Parathyroid adenoma (tissue), 2 donors: ENCODE measurements at regions not wholly inside any gene's neighbourhood (a gene's known extent, or its start where the extent isn't known, plus 50 kb on each side); places are given as distances from the start of the nearest gene placed in this dataset.

ENCODE experiments used
- H2AFZ ChIP-seq: fragments of 300-600 bp; sonication (generic); one replicate; pipeline ENCODE4 v1.7.0; 2017; ENCODE audit warnings: antibody characterized with exemption, mild to moderate bottlenecking
- H3K27ac ChIP-seq: fragments of 300-600 bp; sonication (generic); one replicate; pipeline ENCODE4 v1.7.0; 2017
- H3K27me3 ChIP-seq: fragments of 300-600 bp; sonication (generic); one replicate; pipeline ENCODE4 v1.7.0; 2017; ENCODE audit warnings: low read length; ENCODE audit not compliant: control insufficient read depth, insufficient read depth
- H3K36me3 ChIP-seq: fragments of 300-600 bp; sonication (generic); one replicate; pipeline ENCODE4 v1.7.0; 2017; ENCODE audit warnings: low read length; ENCODE audit not compliant: control insufficient read depth, insufficient read depth
- H3K4me1 ChIP-seq: fragments of 300-600 bp; sonication (generic); one replicate; pipeline ENCODE4 v1.7.0; 2017; ENCODE audit warnings: control low read depth
- H3K4me2 ChIP-seq: fragments of 300-600 bp; sonication (generic); one replicate; pipeline ENCODE4 v1.7.0; 2017; ENCODE audit warnings: low read length
- H3K4me3 ChIP-seq: fragments of 300-600 bp; sonication (generic); one replicate; pipeline ENCODE4 v1.7.0; 2017; ENCODE audit warnings: low read depth, low read length
- H3K79me2 ChIP-seq: fragments of 300-600 bp; sonication (generic); one replicate; pipeline ENCODE4 v1.7.0; 2017; ENCODE audit warnings: control low read depth
- H3K9ac ChIP-seq: fragments of 300-600 bp; sonication (generic); one replicate; pipeline ENCODE4 v1.7.0; 2017; ENCODE audit warnings: mild to moderate bottlenecking
- H3K9me3 ChIP-seq: fragments of 300-600 bp; sonication (generic); one replicate; pipeline ENCODE4 v1.7.0; 2017; ENCODE audit warnings: low read length; ENCODE audit not compliant: control insufficient read depth
- CTCF ChIP-seq: fragments of 300-600 bp; sonication (generic); IDR thresholded peaks from one replicate; pipeline ENCODE4 v1.7.0; 2017; ENCODE audit warnings: antibody characterized with exemption, mild to moderate bottlenecking
- donor health status: primary hyperparathyroidism.

- no peak overlapping the region for H3K4me2 ChIP-seq
- no peaks in the 10 kb centered on the region for H3K4me1 ChIP-seq
- H3K27me3 ChIP-seq, result no peaks in the 10 kb centered on the region
- no peak for TF ChIP-seq CTCF
- no peaks in the 10 kb centered on the region for H3K9me3 ChIP-seq
- no peak overlapping the region for H3K4me3 ChIP-seq
- H3K36me3 ChIP-seq, result no peaks in the 10 kb centered on the region
- H2AFZ ChIP-seq, result no peak overlapping the region
- H3K79me2 ChIP-seq, result no peaks in the 10 kb centered on the region
- no peak overlapping the region for H3K9ac ChIP-seq
- no peak overlapping the region for H3K27ac ChIP-seq
Observed at GRCh38 chr2:768451-768850, 91.2 kb upstream of the TMEM18 start.

- no peak overlapping the region for H3K4me2 ChIP-seq
- no peak overlapping the region for H2AFZ ChIP-seq
- H3K36me3 ChIP-seq, result no peaks in the 10 kb centered on the region
- TF ChIP-seq CTCF, result no peak
- H3K9me3 ChIP-seq, result no peaks in the 10 kb centered on the region
- H3K4me1 ChIP-seq, result no peaks in the 10 kb centered on the region
- no peaks in the 10 kb centered on the region for H3K79me2 ChIP-seq
- H3K4me3 ChIP-seq, result no peak overlapping the region
- no peak overlapping the region for H3K9ac ChIP-seq
- H3K27me3 ChIP-seq, result no peaks in the 10 kb centered on the region
- H3K27ac ChIP-seq, result no peak overlapping the region
Observed at GRCh38 chr2:767944-768343, 90.7 kb upstream of the TMEM18 start.

GRCh38 chr2:767440-767839, 90.2 kb upstream of the TMEM18 start:
- Histone ChIP-seq H3K79me2 (no peaks in the 10 kb centered on the region), H3K4me1 (no peaks in the 10 kb centered on the region), H3K27ac (no peak overlapping the region), H3K9me3 (no peaks in the 10 kb centered on the region), H3K9ac (no peak overlapping the region), H3K4me3 (no peak overlapping the region), H3K4me2 (no peak overlapping the region), H2AFZ (no peak overlapping the region), H3K27me3 (no peaks in the 10 kb centered on the region), H3K36me3 (no peaks in the 10 kb centered on the region)
- no peak for TF ChIP-seq CTCF

GRCh38 chr2:766255-766654, 89.0 kb upstream of the TMEM18 start:
- TF ChIP-seq CTCF, result no peak

GRCh38 chr2:765369-765768, 88.2 kb upstream of the TMEM18 start:
- no peaks in the 10 kb centered on the region for H3K79me2 ChIP-seq
- no peaks in the 10 kb centered on the region for H3K36me3 ChIP-seq
- H3K27ac ChIP-seq, result no peak overlapping the region
- no peak overlapping the region for H3K4me3 ChIP-seq
- TF ChIP-seq CTCF, result no peak
- H3K27me3 ChIP-seq, result no peaks in the 10 kb centered on the region
- no peak overlapping the region for H3K4me2 ChIP-seq
- no peaks in the 10 kb centered on the region for H3K9me3 ChIP-seq
- no peak overlapping the region for H2AFZ ChIP-seq
- no peaks in the 10 kb centered on the region for H3K4me1 ChIP-seq
- H3K9ac ChIP-seq, result no peak overlapping the region

More at GRCh38 chr2:766255-766654, 89.0 kb upstream of the TMEM18 start:
- Histone ChIP-seq H3K79me2 (no peaks in the 10 kb centered on the region), H3K27me3 (no peaks in the 10 kb centered on the region), H3K36me3 (no peaks in the 10 kb centered on the region), H3K4me1 (no peaks in the 10 kb centered on the region), H3K4me3 (no peak overlapping the region), H3K9me3 (no peaks in the 10 kb centered on the region), H3K9ac (no peak overlapping the region), H3K4me2 (no peak overlapping the region), H3K27ac (no peak overlapping the region), H2AFZ (no peak overlapping the region)
